ENCODE measurements at regions not wholly inside any gene's neighbourhood (a gene's known extent, or its start where the extent isn't known, plus 50 kb on each side); places are given as distances from the start of the nearest gene placed in this dataset.

- ChIA-PET RAD21 (ENCODE audit: low non-redundant PET in 1 of 2, low total read pairs in 2 of 2, uncharacterized antibody in 2 of 2, unreplicated experiment in 2 of 2) (no interaction called here), POLR2A (no interaction called here), CTCF (interaction anchor here (0.6 to 1.0 kb wide), 6 partner anchors 8 to 801 kb away, joined by 3 to 4 read pairs (median 3); partner anchors contain the start of gene USP15)
- H4K20me1 ChIP-seq (ENCODE audit: insufficient read depth), result no peaks in the 10 kb centered on the region
- DNase-seq (ENCODE audit: low read depth, low spot score) (peak; percentile 49), ATAC-seq (peak; percentile 93)
- no peaks in the 10 kb centered on the region for H3K9me2 ChIP-seq (ENCODE audit: insufficient read depth)
- no peaks in the 10 kb centered on the region for H3K27me3 ChIP-seq (ENCODE audit: insufficient read depth, low read length)
- TF ChIP-seq CTCF (IDR thresholded peaks at IDR 0.05 in 2 of 3, conservative IDR thresholded peaks at IDR 0.05 in 1 of 3; ENCODE audit: borderline replicate concordance in 1 of 3, insufficient read depth in 1 of 3, low read depth in 2 of 3, low read length in 2 of 3), result peak; percentile 41 to 83 (median 79); a peak in 4 of 6 replicates
- TF ChIP-seq RAD21 (IDR thresholded peaks at IDR 0.05; ENCODE audit: low read depth), result peak; percentile 72
- no peak for TF ChIP-seq ATF3 (IDR thresholded peaks at IDR 0.05)
- BruUV-seq (replicated peaks), result no TSS peak
- no peak overlapping the region for H2AFZ ChIP-seq (ENCODE audit: low read depth, low read length, poor library complexity, severe bottlenecking)
- no peaks in the 10 kb centered on the region for H3K9me3 ChIP-seq (ENCODE audit: control insufficient read depth in 1 of 2, insufficient read depth in 1 of 2, low read depth in 1 of 2, low read length in 2 of 2)
- H3K4me2 ChIP-seq (ENCODE audit: low read length), result no peak overlapping the region
- H3K4me3 ChIP-seq (replicated peaks in 1 of 2; ENCODE audit: low read depth in 1 of 2, low read length in 2 of 2), result no peak overlapping the region
- no peak overlapping the region for H3K9ac ChIP-seq (ENCODE audit: low read length)
- H3K36me3 ChIP-seq (ENCODE audit: control insufficient read depth in 1 of 2, insufficient read depth in 2 of 2, low read length in 2 of 2), result no peaks in the 10 kb centered on the region
- H3K27ac ChIP-seq (ENCODE audit: low read depth, low read length), result no peak overlapping the region
- H3K79me2 ChIP-seq (ENCODE audit: insufficient read depth, low read length), result no peaks in the 10 kb centered on the region
- intact Hi-C loops (cut with micrococcal nuclease), result no loop called here
- H3K4me1 ChIP-seq (ENCODE audit: control insufficient read depth in 1 of 2, insufficient read depth in 2 of 2, low read length in 2 of 2), result no peaks in the 10 kb centered on the region
Observed at GRCh38 chr12:62123721-62124203, 136.4 kb upstream of the USP15 start.

GRCh38 chr12:62127516-62127915 lies 132.7 kb upstream of the USP15 start:
- BruUV-seq (replicated peaks), result no TSS peak
- H3K4me2 ChIP-seq (ENCODE audit: low read length), result no peak overlapping the region

More at GRCh38 chr12:62127516-62127915, 132.7 kb upstream of the USP15 start:
- Histone ChIP-seq H3K4me3 (replicated peaks in 1 of 2; ENCODE audit: low read depth in 1 of 2, low read length in 2 of 2) (no peak overlapping the region), H4K20me1 (ENCODE audit: insufficient read depth) (no peaks in the 10 kb centered on the region), H3K27ac (ENCODE audit: low read depth, low read length) (no peak overlapping the region), H3K9ac (ENCODE audit: low read length) (no peak overlapping the region), H3K79me2 (ENCODE audit: insufficient read depth, low read length) (no peaks in the 10 kb centered on the region), H3K27me3 (ENCODE audit: insufficient read depth, low read length) (no peaks in the 10 kb centered on the region), H3K36me3 (ENCODE audit: control insufficient read depth in 1 of 2, insufficient read depth in 2 of 2, low read length in 2 of 2) (no peaks in the 10 kb centered on the region), H3K9me2 (ENCODE audit: insufficient read depth) (no peaks in the 10 kb centered on the region), H2AFZ (ENCODE audit: low read depth, low read length, poor library complexity, severe bottlenecking) (no peak overlapping the region), H3K4me1 (ENCODE audit: control insufficient read depth in 1 of 2, insufficient read depth in 2 of 2, low read length in 2 of 2) (no peaks in the 10 kb centered on the region), H3K9me3 (ENCODE audit: control insufficient read depth in 1 of 2, insufficient read depth in 1 of 2, low read depth in 1 of 2, low read length in 2 of 2) (no peaks in the 10 kb centered on the region)
- DNase-seq (ENCODE audit: low read depth, low spot score), result no peak
- TF ChIP-seq ELF1 (IDR thresholded peaks at IDR 0.05; ENCODE audit: borderline replicate concordance, low read depth) (no peak), TCF7L2 (IDR thresholded peaks at IDR 0.05; ENCODE audit: borderline replicate concordance, extremely low read depth, insufficient read depth, insufficient read length) (no peak), EGR1 (IDR thresholded peaks at IDR 0.05; ENCODE audit: low read depth) (no peak), JUND (IDR thresholded peaks at IDR 0.05) (no peak), CEBPB (IDR thresholded peaks at IDR 0.05; ENCODE audit: low read depth) (no peak), EZH2phosphoT487 (IDR thresholded peaks at IDR 0.05; ENCODE audit: borderline replicate concordance) (no peak), SP1 (IDR thresholded peaks at IDR 0.05; ENCODE audit: low read depth) (no peak), EZH2 (IDR thresholded peaks at IDR 0.05) (no peak), RAD21 (IDR thresholded peaks at IDR 0.05; ENCODE audit: low read depth) (no peak), SRF (IDR thresholded peaks at IDR 0.05; ENCODE audit: low read depth) (no peak), ZBTB33 (IDR thresholded peaks at IDR 0.05; ENCODE audit: extremely low read depth, insufficient replicate concordance, low read length) (no peak), POLR2AphosphoS5 (IDR thresholded peaks at IDR 0.05; ENCODE audit: low read depth, low read length) (no peak), FOSL1 (IDR thresholded peaks at IDR 0.05; ENCODE audit: low read depth) (no peak), POLR2A (IDR thresholded peaks at IDR 0.05; ENCODE audit: borderline replicate concordance, extremely low read depth, insufficient read depth, insufficient read length) (no peak), ATF3 (IDR thresholded peaks at IDR 0.05) (no peak), ZFX (IDR thresholded peaks at IDR 0.05) (no peak)
- no peak for ATAC-seq
- ChIA-PET RAD21 (ENCODE audit: low non-redundant PET in 1 of 2, low total read pairs in 2 of 2, uncharacterized antibody in 2 of 2, unreplicated experiment in 2 of 2) (no interaction called here), CTCF (no interaction called here), POLR2A (no interaction called here)
- intact Hi-C loops (cut with micrococcal nuclease), result no loop called here
